ENCODE measurements at regions not wholly inside any gene's neighbourhood (a gene's known extent, or its start where the extent isn't known, plus 50 kb on each side); places are given as distances from the start of the nearest gene placed in this dataset.

- Histone ChIP-seq H3K27me3 (no peaks in the 10 kb centered on the region), H3K4me3 (no peak overlapping the region), H3K36me3 (replicated peaks in 1 of 2) (no peaks in the 10 kb centered on the region), H3K27ac (no peak overlapping the region), H3K4me1 (replicated peaks in 1 of 2) (no peaks in the 10 kb centered on the region), H3K9me3 (replicated peaks in 1 of 3) (no peaks in the 10 kb centered on the region)
- TF ChIP-seq POLR2A (IDR thresholded peaks at IDR 0.05) (no peak), CTCF (IDR thresholded peaks at IDR 0.05) (no peak)
- intact Hi-C loops (cut with DNase I): no loop called here
- DNase-seq: no peak
Observed at GRCh38 chr7:115221456-115221855, 299.6 kb downstream of the MDFIC start.

- no peaks in the 10 kb centered on the region for H3K9me3 ChIP-seq (replicated peaks in 1 of 3)
- H3K4me1 ChIP-seq (replicated peaks in 1 of 2): no peaks in the 10 kb centered on the region
- intact Hi-C loops (cut with DNase I): loop anchor here (10.0 kb wide), 1 partner anchor 353 kb away; no protein-coding TSS in a partner anchor
- no peak for TF ChIP-seq POLR2A (IDR thresholded peaks at IDR 0.05)
- no peak for TF ChIP-seq CTCF (IDR thresholded peaks at IDR 0.05)
- 90 to 100% (median 95%) methylated on average over 1 of the region's 1 CpG for WGBS, 4 donors
- no peak overlapping the region for H3K4me3 ChIP-seq
- H3K27me3 ChIP-seq: no peaks in the 10 kb centered on the region
- no peak overlapping the region for H3K27ac ChIP-seq
- H3K36me3 ChIP-seq (replicated peaks in 1 of 2): no peaks in the 10 kb centered on the region
- DNase-seq: no peak
Observed at GRCh38 chr7:115218076-115218475, 296.2 kb downstream of the MDFIC start.

GRCh38 chr7:115217373-115217772 lies 295.5 kb downstream of the MDFIC start:
- intact Hi-C loops (cut with DNase I): loop anchor here (10.0 kb wide), 1 partner anchor 353 kb away; no protein-coding TSS in a partner anchor
- no peaks in the 10 kb centered on the region for H3K27me3 ChIP-seq
- no peaks in the 10 kb centered on the region for H3K36me3 ChIP-seq (replicated peaks in 1 of 2)
- DNase-seq: no peak
- no peak overlapping the region for H3K4me3 ChIP-seq
- 43 to 79% (median 75%) methylated on average over 1 of the region's 1 CpG for WGBS, 4 donors
- TF ChIP-seq POLR2A (IDR thresholded peaks at IDR 0.05) (no peak), CTCF (IDR thresholded peaks at IDR 0.05) (peak in 5 of 6 experiments; percentile 25 to 52 (median 46))
- no peak overlapping the region for H3K27ac ChIP-seq
- H3K9me3 ChIP-seq (replicated peaks in 1 of 3): no peaks in the 10 kb centered on the region
- H3K4me1 ChIP-seq (replicated peaks in 1 of 2): no peaks in the 10 kb centered on the region

GRCh38 chr7:115216652-115217051 lies 294.8 kb downstream of the MDFIC start:
- H3K4me1 ChIP-seq (replicated peaks in 1 of 2): no peaks in the 10 kb centered on the region
- intact Hi-C loops (cut with DNase I): loop anchor here (10.0 kb wide), 1 partner anchor 352 kb away; no protein-coding TSS in a partner anchor
- no peaks in the 10 kb centered on the region for H3K27me3 ChIP-seq
- H3K9me3 ChIP-seq (replicated peaks in 1 of 3): no peaks in the 10 kb centered on the region
- H3K36me3 ChIP-seq (replicated peaks in 1 of 2): no peaks in the 10 kb centered on the region
- H3K27ac ChIP-seq: no peak overlapping the region
- no peak overlapping the region for H3K4me3 ChIP-seq
- 83 to 91% (median 87%) methylated on average over 1 of the region's 1 CpG for WGBS, 4 donors
- no peak for DNase-seq
- TF ChIP-seq CTCF (IDR thresholded peaks at IDR 0.05) (no peak), POLR2A (IDR thresholded peaks at IDR 0.05) (no peak)
